ENCODE measurements at regions not wholly inside any gene's neighbourhood (a gene's known extent, or its start where the extent isn't known, plus 50 kb on each side); places are given as distances from the start of the nearest gene placed in this dataset.

DNA sequence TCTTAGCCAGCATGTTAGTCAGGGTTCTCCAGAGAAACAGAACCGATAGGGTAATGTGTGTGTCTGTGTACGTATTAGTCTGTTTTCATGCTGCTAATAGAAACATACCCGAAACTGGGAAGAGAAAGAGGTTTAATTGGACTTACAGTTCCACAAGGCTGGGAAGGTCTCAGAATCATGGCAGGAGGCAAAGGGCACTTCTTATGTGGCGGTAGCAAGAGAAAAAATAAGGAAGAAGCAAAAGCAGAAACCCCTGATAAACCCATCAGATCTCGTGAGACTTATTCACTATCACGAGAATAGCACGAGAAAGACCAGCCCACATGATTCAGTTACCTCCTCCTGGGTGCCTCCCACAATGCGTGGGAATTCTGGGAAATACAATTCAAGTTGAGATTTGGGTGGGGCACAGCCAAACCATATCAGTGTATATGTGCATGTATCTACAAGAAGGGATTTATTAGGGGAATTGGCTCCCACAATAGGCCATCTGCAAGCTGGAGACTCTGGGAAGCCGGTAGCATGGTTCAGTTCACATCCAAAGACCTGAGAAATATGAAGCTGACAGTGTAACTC is 173.7 kb upstream of the NECTIN1 start:
- H3K4me3 ChIP-seq (ENCODE audit: low read depth, low read length): no peak overlapping the region
- TF ChIP-seq, protein P1, sequence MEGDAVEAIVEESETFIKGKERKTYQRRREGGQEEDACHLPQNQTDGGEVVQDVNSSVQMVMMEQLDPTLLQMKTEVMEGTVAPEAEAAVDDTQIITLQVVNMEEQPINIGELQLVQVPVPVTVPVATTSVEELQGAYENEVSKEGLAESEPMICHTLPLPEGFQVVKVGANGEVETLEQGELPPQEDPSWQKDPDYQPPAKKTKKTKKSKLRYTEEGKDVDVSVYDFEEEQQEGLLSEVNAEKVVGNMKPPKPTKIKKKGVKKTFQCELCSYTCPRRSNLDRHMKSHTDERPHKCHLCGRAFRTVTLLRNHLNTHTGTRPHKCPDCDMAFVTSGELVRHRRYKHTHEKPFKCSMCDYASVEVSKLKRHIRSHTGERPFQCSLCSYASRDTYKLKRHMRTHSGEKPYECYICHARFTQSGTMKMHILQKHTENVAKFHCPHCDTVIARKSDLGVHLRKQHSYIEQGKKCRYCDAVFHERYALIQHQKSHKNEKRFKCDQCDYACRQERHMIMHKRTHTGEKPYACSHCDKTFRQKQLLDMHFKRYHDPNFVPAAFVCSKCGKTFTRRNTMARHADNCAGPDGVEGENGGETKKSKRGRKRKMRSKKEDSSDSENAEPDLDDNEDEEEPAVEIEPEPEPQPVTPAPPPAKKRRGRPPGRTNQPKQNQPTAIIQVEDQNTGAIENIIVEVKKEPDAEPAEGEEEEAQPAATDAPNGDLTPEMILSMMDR (IDR thresholded peaks at IDR 0.05; ENCODE audit: control insufficient read depth, extremely low read depth, insufficient read depth): no peak
- DNase-seq (ENCODE audit: low read depth): no peak

DNA sequence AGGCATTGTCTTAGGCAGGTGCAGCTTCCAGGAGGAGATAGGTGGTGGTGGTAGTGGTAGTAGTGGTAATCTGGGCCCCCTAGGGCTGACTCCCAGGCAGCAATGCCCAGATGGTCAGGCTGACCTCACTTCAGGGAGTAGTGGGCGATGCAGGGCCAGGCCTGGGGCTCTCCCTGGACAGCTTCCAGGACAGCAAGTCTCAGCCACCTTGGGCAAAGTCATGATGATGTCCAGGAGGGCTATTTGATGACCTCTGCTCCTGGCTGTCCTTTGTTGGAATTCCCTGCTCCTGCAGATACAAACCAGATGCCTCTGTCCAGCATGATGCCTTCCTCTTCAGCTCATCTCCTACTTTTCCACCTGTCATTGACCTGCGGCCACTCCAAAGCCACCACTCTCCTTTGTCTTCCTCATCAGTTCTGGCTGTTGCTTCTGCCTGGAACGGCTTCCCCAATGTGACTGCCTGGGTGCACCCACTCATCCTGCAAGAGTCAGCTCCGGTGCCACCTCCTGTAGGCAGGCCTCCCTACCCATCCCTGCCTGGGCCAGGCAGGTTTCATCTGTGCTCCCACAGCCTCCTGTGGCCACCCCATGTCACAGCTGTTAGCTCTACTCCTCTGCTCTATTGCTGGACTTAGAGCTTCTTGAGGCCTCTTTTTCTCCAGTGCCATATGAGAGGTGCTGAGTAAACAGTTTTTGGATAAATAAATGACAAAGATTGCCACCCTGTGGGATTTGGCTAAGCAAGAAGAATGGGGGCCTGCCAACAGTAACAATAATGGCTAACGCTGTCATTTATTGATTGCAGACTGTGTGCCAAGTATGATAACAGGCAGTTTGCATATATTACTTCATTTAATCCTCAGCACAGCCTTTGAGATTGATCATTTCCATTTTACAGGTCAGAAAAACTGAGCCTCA is 172.9 kb upstream of the NECTIN1 start:
- TF ChIP-seq, protein P1 (IDR thresholded peaks at IDR 0.05; ENCODE audit: control insufficient read depth, extremely low read depth, insufficient read depth): no peak
- no peak overlapping the region for H3K4me3 ChIP-seq (ENCODE audit: low read depth, low read length)
- DNase-seq (ENCODE audit: low read depth): no peak

GRCh38 chr11:119899997-119900396 is 171.0 kb upstream of the NECTIN1 start:
- DNase-seq (ENCODE audit: low read depth): no peak
- TF ChIP-seq, protein P1 (IDR thresholded peaks at IDR 0.05; ENCODE audit: control insufficient read depth, extremely low read depth, insufficient read depth): no peak
- H3K4me3 ChIP-seq (ENCODE audit: low read depth, low read length): no peak overlapping the region

GRCh38 chr11:119897576-119897975 is 168.6 kb upstream of the NECTIN1 start:
- TF ChIP-seq, protein P1 (IDR thresholded peaks at IDR 0.05; ENCODE audit: control insufficient read depth, extremely low read depth, insufficient read depth): no peak
- DNase-seq (ENCODE audit: low read depth): no peak
- H3K4me3 ChIP-seq (ENCODE audit: low read depth, low read length): no peak overlapping the region

- TF ChIP-seq, protein P1 (IDR thresholded peaks at IDR 0.05; ENCODE audit: control insufficient read depth, extremely low read depth, insufficient read depth): no peak
- H3K4me3 ChIP-seq (ENCODE audit: low read depth, low read length): no peak overlapping the region
- DNase-seq (ENCODE audit: low read depth): no peak
These were observed 168.0 kb upstream of the NECTIN1 start for GRCh38 chr11:119897046-119897440.

GRCh38 chr11:119896387-119897045 is 167.5 kb upstream of the NECTIN1 start:
- no peak for DNase-seq (ENCODE audit: low read depth)
- no peak overlapping the region for H3K4me3 ChIP-seq (ENCODE audit: low read depth, low read length)
- TF ChIP-seq, protein P1 (IDR thresholded peaks at IDR 0.05; ENCODE audit: control insufficient read depth, extremely low read depth, insufficient read depth): no peak
